ENCODE measurements at regions not wholly inside any gene's neighbourhood (a gene's known extent, or its start where the extent isn't known, plus 50 kb on each side); places are given as distances from the start of the nearest gene placed in this dataset.

DNA sequence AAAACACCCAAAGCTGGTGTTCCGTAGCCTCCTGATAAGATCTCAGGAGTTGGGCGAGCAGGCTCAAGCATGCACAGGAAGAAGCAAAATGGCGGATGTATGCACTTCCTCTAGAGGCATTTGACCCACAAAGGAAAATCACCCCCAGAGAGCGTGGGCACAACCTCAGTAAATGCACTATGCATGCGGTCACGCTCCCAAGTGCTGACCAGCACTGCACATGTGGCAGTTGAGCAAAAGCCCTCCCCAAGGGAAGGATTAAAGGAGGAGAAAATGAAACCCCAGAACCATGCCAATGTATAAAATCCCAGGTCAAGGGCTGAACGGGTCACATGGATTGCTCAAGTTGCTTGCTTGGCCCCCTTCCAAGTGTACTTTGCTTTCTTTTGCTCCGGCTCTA lies 289.4 kb upstream of the IGF1R start:
- TF ChIP-seq POLR2AphosphoS5 (IDR thresholded peaks at IDR 0.05), result no peak
- TF ChIP-seq, protein P1, sequence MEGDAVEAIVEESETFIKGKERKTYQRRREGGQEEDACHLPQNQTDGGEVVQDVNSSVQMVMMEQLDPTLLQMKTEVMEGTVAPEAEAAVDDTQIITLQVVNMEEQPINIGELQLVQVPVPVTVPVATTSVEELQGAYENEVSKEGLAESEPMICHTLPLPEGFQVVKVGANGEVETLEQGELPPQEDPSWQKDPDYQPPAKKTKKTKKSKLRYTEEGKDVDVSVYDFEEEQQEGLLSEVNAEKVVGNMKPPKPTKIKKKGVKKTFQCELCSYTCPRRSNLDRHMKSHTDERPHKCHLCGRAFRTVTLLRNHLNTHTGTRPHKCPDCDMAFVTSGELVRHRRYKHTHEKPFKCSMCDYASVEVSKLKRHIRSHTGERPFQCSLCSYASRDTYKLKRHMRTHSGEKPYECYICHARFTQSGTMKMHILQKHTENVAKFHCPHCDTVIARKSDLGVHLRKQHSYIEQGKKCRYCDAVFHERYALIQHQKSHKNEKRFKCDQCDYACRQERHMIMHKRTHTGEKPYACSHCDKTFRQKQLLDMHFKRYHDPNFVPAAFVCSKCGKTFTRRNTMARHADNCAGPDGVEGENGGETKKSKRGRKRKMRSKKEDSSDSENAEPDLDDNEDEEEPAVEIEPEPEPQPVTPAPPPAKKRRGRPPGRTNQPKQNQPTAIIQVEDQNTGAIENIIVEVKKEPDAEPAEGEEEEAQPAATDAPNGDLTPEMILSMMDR (IDR thresholded peaks at IDR 0.05), result no peak

Measured in sigmoid colon (tissue), 4 donors.